Mesothelial cell of epicardium (in vitro differentiated cells): ENCODE measurements at regions not wholly inside any gene's neighbourhood (a gene's known extent, or its start where the extent isn't known, plus 50 kb on each side); places are given as distances from the start of the nearest gene placed in this dataset.
A peak's percentile ranks its signal among the peaks of the same experiment; 100 is the strongest.
"Not testable (repeated sequence)": the region's sequence is repeated elsewhere in the genome, so short reads cannot be mapped to it uniquely, and the experiment has no call there.

Source experiments
- DNase-seq, 2 experiments: peaks; one replicate each; pipeline ENCODE4 v3.0.0; 2021; ENCODE audit warnings: low spot score in 2 of 2; ENCODE audit not compliant: unreplicated experiment in 2 of 2
- H3K27ac Mint-ChIP-seq: 2 replicates; pipeline ENCODE4 v1.8.0; 2021; ENCODE audit warnings: mixed read lengths
- H3K27me3 Mint-ChIP-seq: 2 replicates; pipeline ENCODE4 v1.8.0; 2021; ENCODE audit warnings: low read depth, mixed read lengths
- H3K36me3 Mint-ChIP-seq: 2 replicates; pipeline ENCODE4 v1.8.0; 2021; ENCODE audit warnings: mixed read lengths
- H3K4me1 Mint-ChIP-seq: 2 replicates; pipeline ENCODE4 v1.8.0; 2021; ENCODE audit warnings: mixed read lengths
- H3K4me3 Mint-ChIP-seq: 2 replicates; pipeline ENCODE4 v1.8.0; 2021; ENCODE audit warnings: mild to moderate bottlenecking, moderate library complexity, mixed read lengths
- H3K9me3 Mint-ChIP-seq: 2 replicates; pipeline ENCODE4 v1.8.0; 2021; ENCODE audit warnings: mixed read lengths
- TF ChIP-seq, protein P1 (sequence below): fragments of 200-600 bp; sonication (generic); IDR thresholded peaks from one replicate; pipeline ENCODE4 v1.5.0; 2021; ENCODE audit warnings: antibody characterized with exemption; ENCODE audit not compliant: unreplicated experiment

DNA sequence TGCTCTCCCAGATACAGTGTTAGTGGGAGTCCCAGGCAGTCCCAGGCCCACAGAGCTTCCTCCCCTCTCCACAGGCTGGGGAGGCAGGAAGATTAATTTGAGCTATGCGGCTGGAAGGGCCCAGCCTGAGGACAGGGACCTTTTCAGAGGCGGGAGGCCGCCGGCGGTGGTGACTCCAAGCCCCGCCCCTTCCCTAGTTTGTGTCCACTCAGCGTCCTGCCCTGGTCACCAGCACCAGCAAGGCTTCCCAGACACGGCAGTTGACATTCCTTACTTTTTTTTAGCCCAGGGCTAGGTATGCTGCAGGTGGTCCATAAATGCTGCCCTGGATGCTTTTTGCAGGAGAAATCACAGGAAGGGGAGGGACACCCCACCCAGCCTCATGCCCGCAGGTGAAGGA, 67.7 kb upstream of the LRPAP1 start:
- no peak overlapping the region for H3K27ac Mint-ChIP-seq
- no peak for DNase-seq
- H3K4me3 Mint-ChIP-seq, result no peak overlapping the region
- no peaks in the 10 kb centered on the region for H3K4me1 Mint-ChIP-seq
- H3K9me3 Mint-ChIP-seq, result peaks cover 4% of the 10 kb centered on the region
- H3K27me3 Mint-ChIP-seq, result peaks cover 14% of the 10 kb centered on the region
- H3K36me3 Mint-ChIP-seq, result no peaks in the 10 kb centered on the region
- TF ChIP-seq, protein P1, sequence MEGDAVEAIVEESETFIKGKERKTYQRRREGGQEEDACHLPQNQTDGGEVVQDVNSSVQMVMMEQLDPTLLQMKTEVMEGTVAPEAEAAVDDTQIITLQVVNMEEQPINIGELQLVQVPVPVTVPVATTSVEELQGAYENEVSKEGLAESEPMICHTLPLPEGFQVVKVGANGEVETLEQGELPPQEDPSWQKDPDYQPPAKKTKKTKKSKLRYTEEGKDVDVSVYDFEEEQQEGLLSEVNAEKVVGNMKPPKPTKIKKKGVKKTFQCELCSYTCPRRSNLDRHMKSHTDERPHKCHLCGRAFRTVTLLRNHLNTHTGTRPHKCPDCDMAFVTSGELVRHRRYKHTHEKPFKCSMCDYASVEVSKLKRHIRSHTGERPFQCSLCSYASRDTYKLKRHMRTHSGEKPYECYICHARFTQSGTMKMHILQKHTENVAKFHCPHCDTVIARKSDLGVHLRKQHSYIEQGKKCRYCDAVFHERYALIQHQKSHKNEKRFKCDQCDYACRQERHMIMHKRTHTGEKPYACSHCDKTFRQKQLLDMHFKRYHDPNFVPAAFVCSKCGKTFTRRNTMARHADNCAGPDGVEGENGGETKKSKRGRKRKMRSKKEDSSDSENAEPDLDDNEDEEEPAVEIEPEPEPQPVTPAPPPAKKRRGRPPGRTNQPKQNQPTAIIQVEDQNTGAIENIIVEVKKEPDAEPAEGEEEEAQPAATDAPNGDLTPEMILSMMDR, result no peak

DNA sequence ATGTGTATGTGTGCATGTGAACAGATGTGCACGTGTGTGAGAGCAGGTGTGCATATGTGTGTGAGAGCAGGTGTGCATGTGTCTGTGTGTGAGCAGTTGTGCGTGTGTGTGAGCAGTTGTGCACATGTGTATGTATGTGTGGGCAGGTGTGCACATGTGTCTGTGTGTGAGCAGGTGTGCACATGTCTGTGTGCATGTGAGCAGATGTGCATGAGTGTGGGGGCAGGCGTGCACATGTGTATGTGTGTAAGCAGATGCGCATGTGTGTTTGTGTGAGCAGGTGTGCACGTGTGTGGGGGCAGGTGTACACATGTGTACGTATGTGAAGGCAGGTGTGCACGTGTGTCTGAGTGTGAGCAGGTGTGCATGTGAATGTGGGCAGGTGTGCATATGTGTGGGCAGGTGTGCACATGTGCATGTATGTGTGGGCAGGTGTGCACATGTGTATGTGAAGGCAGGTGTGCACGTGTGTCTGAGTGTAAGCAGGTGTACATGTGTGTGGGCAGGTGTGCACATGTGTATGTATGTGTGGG, 66.5 kb upstream of the LRPAP1 start:
- peaks cover 4% of the 10 kb centered on the region for H3K9me3 Mint-ChIP-seq
- TF ChIP-seq, protein P1, result no peak
- no peaks in the 10 kb centered on the region for H3K36me3 Mint-ChIP-seq
- H3K4me1 Mint-ChIP-seq, result no peaks in the 10 kb centered on the region
- no peak for DNase-seq
- H3K27ac Mint-ChIP-seq, result no peak overlapping the region
- no peak overlapping the region for H3K4me3 Mint-ChIP-seq
- H3K27me3 Mint-ChIP-seq, result peaks cover 19% of the 10 kb centered on the region

DNA sequence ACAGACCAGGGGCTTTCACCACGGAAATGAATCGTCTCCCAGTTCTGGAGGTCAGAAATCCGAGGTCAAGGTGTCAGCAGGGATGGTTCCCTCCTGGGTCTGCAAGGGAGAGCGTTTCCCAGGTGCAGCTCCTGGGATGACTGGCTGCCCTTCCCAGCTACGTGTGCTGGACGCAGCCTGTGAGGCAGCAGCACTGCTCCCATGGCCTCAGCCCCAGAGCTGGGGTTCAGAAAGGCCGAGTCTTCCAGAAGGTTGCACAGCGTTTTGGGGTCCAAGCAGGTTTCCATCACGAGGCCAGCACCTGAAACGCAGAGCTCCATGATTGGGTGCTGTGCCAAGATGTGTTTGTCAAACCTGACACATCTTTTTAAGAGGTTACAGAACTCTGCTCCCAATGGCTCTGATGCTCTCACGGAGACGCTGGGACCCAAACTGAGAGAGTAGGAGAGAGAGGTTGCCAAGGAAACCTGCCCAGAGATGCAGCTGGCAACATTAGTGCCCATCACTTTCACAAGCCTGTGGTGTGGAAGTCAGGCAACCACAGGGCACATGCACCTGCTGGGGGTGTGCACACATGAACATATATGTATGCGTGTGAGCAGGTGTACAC, 65.8 kb upstream of the LRPAP1 start:
- not testable (repeated sequence) for H3K4me3 Mint-ChIP-seq, H3K27ac Mint-ChIP-seq, H3K36me3 Mint-ChIP-seq, H3K9me3 Mint-ChIP-seq, DNase-seq, H3K4me1 Mint-ChIP-seq
- H3K27me3 Mint-ChIP-seq, result peaks cover 26% of the 10 kb centered on the region

DNA sequence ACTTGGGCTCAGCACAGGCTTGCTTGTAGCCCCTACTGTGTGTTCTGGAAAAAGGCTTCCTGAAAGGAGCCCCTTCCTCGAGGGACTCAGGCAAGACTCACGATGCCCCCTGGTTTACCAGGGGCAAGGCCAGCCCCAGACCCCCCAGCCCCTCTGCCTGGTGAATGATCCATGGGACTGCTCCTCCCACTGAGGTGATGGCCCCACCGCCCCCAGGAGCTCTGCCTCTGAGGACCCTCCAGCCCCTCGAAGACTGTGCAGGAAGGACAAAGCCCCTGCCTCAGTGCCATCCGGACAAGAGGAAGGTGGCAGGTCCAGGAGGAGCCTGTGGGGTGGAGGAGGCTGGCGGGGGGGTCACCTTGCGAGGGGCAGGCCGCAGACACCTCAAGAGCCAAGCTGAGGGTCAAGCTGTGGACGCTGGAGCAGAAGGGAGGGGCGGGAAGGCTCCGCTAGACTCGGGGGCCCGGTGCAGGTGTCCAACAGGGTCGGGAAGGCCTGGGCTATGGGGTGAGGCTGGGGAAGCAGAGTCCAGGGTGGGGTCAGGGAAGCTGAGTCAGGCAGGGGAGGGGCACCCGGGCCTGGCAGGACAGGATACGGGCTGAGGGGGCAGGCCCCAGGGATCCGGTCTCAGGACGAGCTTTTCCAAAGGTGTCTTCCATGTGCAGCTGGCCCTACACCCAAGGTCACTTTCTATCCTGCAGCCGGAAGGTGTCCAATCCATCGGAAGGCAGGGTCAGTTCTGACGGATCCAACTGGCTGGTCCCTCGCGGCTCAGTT, 64.9 kb upstream of the LRPAP1 start:
- H3K4me1 Mint-ChIP-seq, H3K4me3 Mint-ChIP-seq, H3K36me3 Mint-ChIP-seq, DNase-seq, H3K9me3 Mint-ChIP-seq, H3K27ac Mint-ChIP-seq: not testable (repeated sequence)
- H3K27me3 Mint-ChIP-seq, result peaks cover 28% of the 10 kb centered on the region

DNA sequence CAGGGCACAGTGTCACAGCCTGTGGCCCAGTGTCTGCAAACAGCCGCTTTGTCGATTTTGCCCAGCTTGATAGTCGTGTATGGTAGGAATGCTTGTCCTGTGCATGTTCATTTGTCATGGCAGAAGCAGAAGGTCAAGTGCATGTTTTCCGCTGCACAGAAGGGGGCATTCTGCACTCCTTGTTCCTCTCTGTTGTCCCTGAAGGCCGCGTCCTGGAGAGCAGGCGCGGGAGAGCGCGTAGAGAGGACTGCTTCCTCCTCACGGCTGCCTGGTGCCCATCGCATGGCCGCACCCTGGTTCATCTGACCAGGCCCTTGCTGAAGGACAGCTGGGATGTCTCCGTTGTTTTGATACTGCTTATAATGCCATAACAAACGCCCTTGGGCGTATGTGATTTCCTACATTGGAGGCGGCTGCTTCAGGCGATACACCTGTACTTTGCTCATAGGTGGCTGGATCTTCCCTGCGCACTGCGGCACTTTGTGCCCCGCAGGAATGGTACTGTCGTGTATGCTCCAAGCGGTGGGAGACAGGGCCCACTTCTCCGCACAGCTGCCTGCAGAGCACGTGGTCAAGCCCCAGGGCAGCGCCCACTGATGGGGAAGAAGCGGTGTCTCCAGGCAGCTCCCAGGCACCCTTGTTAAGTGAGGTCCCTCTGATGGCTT, 63.5 kb upstream of the LRPAP1 start:
- peaks cover 34% of the 10 kb centered on the region for H3K27me3 Mint-ChIP-seq
- H3K4me1 Mint-ChIP-seq, H3K36me3 Mint-ChIP-seq, H3K4me3 Mint-ChIP-seq, H3K27ac Mint-ChIP-seq, H3K9me3 Mint-ChIP-seq, DNase-seq: not testable (repeated sequence)

DNA sequence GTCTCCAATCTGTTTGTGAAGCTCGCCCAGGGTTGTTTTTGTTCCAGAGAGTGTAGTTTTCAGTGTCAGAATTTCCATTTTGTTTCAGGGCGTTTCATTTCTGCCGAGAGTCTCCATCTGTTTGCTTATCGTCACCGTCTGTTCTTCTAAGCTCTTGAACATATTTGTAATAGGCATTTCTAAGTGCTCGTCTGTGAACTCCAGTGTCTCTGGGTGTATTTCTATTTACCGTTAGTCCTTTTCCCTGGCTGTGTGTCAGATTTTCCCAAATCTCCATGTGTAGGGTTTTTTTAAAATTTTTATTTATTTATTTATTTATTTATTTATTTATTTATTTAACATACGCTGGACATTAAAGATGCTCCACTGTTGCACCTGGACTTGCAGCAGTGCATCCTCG, 62.5 kb upstream of the LRPAP1 start:
- H3K27me3 Mint-ChIP-seq, result peaks cover 38% of the 10 kb centered on the region
- DNase-seq, H3K36me3 Mint-ChIP-seq, H3K9me3 Mint-ChIP-seq, H3K4me1 Mint-ChIP-seq, H3K4me3 Mint-ChIP-seq, H3K27ac Mint-ChIP-seq: not testable (repeated sequence)

DNA sequence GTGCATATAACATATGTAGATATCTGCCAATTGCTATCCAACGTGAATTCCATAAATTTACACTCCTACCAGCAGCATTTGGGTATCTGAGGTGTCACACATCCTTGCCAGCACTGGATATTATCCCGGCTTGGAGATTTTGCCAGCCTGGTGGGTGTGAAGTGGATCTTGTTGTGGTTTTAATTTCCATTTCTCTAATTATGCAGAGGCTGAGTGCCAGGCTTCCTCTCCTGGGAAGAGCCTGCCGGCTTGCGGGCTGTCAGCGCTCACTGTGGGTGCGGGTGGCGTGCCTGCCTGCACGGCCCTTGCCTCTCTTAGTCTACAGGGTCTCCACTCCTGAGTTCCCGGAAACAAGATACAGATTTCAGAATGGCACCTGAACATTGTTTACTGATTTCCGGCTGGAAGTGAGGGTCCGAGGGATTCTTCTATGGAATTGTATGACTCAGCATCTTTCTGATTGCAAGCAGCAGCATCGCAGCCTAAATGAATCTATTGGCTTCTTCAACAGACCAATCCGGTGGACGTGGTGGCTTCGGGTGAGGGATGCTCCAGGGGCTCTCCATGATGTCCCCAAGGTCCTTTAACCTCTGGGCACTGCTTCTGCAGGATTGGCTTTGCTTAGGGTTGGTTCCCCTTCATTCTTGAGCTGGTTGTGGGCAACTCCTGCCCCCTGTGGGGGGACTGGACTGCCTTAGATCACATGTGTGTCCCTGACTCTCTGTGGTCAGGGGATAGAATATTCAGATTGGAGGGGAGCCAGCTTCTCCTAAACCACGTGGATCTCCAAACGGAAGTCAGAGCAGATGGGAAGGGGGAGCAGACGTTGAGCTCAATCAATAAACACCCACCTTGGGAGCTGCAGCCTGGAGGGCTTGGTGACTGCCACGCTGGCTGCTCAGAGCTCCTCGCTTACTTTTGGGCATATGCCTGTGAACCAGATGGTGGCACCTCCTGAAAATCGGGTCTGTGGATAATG, 58.0 kb upstream of the LRPAP1 start:
- not testable (repeated sequence) for H3K36me3 Mint-ChIP-seq, H3K27ac Mint-ChIP-seq, H3K4me1 Mint-ChIP-seq, H3K9me3 Mint-ChIP-seq, DNase-seq, H3K4me3 Mint-ChIP-seq
- H3K27me3 Mint-ChIP-seq, result peaks cover 30% of the 10 kb centered on the region

DNA sequence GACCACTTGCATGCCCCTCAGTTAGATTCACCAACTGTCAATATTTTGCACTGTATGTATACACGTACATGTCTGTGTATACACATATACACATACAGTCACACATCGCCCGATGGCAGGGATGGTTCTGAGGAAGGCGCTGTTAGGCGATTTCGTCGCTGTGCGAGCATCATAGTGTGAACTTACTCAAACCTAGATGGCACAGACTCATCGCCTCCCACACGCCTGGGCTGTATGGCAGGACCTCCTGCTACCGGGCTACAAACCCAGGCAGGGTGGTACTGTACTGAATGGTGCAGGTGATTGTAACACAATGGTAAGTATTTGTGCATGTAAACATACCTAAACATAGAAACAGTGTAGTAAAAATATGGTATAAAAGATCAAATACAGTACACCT, 57.2 kb upstream of the LRPAP1 start:
- H3K4me1 Mint-ChIP-seq, H3K4me3 Mint-ChIP-seq, H3K36me3 Mint-ChIP-seq, H3K27ac Mint-ChIP-seq, H3K9me3 Mint-ChIP-seq, DNase-seq: not testable (repeated sequence)
- H3K27me3 Mint-ChIP-seq, result peaks cover 26% of the 10 kb centered on the region

DNA sequence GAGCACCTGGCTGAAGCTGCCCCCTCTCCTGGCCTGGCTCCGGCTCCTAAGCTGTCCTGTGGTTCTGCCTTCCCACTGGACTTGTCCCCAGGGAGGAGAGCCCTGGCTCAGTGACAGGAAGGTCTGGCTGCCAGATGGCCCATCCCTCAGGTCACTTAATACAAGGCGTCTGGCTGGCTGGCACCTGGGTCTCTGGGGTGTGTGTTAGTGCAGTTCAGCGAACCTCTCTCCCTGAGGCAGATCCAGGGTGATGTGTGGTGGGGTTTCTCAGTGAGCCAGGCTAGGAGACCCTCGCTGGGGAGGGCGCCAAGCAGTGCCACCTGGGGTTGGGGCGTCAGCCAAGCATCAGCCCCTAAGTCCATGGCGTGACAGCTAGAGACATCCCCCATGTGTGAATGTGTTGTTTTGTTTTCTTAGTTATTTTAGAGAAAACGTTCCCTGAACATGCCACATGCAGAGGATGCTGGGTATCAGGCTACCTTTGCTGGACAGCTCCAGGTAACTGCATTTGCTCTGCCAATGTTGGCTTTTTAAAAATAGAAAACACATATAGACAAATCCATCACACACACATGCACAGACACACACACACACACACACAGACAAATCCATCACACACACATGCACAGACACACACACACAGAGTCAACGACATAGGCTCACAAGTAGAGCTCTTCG, 56.4 kb upstream of the LRPAP1 start:
- not testable (repeated sequence) for H3K36me3 Mint-ChIP-seq, H3K4me3 Mint-ChIP-seq, H3K9me3 Mint-ChIP-seq, H3K4me1 Mint-ChIP-seq, DNase-seq
- peak overlapping the region; percentile 58 for H3K27ac Mint-ChIP-seq
- peaks cover 24% of the 10 kb centered on the region for H3K27me3 Mint-ChIP-seq

DNA sequence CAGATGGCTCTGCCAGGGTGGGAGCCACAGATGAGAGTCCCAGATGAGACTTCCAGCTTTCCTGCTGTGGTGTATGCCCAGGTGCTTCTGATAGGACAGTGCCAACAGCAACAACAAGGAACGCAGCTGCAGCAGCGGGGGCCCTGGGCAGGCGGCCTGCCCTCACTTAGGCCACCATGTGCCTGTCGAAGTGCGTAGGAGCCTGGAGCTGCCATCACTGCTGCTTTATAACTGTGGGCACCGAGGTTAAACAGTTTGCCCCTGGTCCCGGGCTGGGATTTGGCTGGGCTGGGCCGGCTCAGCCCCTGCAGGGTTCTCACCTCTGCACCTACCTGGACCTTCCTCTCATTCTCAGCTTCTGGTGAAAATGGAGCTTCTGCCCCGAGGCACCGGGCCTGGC, 54.4 kb upstream of the LRPAP1 start:
- not testable (repeated sequence) for H3K4me3 Mint-ChIP-seq, H3K9me3 Mint-ChIP-seq, DNase-seq, H3K27ac Mint-ChIP-seq, H3K36me3 Mint-ChIP-seq, H3K4me1 Mint-ChIP-seq
- peaks cover 21% of the 10 kb centered on the region for H3K27me3 Mint-ChIP-seq
